ENCODE measurements at regions not wholly inside any gene's neighbourhood (a gene's known extent, or its start where the extent isn't known, plus 50 kb on each side); places are given as distances from the start of the nearest gene placed in this dataset.

DNA sequence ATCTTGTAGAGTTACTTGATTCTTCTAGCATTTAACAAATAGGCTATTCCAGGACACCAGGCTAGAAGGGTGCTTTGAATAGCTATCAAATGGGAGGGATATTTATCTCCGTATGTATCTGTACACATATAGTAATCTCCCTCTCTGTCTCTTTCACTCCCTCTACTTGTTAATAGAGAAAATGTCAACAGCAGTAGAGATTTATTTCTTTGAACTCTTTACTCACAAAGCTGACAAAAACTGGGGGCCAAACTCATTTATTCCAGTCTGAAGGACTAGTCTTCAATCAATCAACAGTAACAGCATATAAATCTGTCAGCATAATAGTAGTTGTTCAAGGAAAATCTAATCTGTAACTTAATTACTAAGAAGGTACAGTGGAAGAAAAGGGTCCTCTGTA is 78.2 kb upstream of the FER start:
- TF ChIP-seq NFIC (IDR thresholded peaks at IDR 0.05; ENCODE audit: low read depth, low read length) = no peak
- TF ChIP-seq, protein P1, sequence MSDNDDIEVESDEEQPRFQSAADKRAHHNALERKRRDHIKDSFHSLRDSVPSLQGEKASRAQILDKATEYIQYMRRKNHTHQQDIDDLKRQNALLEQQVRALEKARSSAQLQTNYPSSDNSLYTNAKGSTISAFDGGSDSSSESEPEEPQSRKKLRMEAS (IDR thresholded peaks at IDR 0.05; ENCODE audit: low read depth, low read length) = no peak
- no peak for TF ChIP-seq POLR2A (IDR thresholded peaks at IDR 0.05; ENCODE audit: low read depth, low read length)
- TF ChIP-seq CBFB (IDR thresholded peaks at IDR 0.05; ENCODE audit: low read depth) = no peak
- TF ChIP-seq TARDBP (IDR thresholded peaks at IDR 0.05; ENCODE audit: borderline replicate concordance) = no peak
- TF ChIP-seq, protein P2, sequence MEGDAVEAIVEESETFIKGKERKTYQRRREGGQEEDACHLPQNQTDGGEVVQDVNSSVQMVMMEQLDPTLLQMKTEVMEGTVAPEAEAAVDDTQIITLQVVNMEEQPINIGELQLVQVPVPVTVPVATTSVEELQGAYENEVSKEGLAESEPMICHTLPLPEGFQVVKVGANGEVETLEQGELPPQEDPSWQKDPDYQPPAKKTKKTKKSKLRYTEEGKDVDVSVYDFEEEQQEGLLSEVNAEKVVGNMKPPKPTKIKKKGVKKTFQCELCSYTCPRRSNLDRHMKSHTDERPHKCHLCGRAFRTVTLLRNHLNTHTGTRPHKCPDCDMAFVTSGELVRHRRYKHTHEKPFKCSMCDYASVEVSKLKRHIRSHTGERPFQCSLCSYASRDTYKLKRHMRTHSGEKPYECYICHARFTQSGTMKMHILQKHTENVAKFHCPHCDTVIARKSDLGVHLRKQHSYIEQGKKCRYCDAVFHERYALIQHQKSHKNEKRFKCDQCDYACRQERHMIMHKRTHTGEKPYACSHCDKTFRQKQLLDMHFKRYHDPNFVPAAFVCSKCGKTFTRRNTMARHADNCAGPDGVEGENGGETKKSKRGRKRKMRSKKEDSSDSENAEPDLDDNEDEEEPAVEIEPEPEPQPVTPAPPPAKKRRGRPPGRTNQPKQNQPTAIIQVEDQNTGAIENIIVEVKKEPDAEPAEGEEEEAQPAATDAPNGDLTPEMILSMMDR (IDR thresholded peaks at IDR 0.05 in 2 of 3, conservative IDR thresholded peaks at IDR 0.05 in 1 of 3; ENCODE audit: control insufficient read depth in 2 of 3, extremely low read depth in 1 of 3, insufficient read depth in 1 of 3, low read depth in 3 of 3, low read length in 3 of 3) = no peak
- no peak for TF ChIP-seq EZH2 (IDR thresholded peaks at IDR 0.05; ENCODE audit: borderline replicate concordance, control insufficient read depth, low read depth, low read length)

Data from GM12878 (cell line).